AG04449 (cell line): ENCODE measurements at regions not wholly inside any gene's neighbourhood (a gene's known extent, or its start where the extent isn't known, plus 50 kb on each side); places are given as distances from the start of the nearest gene placed in this dataset.

Source experiments
- CTCF ChIA-PET: fragments of 350-600 bp; formaldehyde crosslinking; extraction: SDS; loops from one replicate; lab custom pipeline; 2021; ENCODE audit warnings: antibody characterized with exemption; lab: Yijun Ruan, JAX
- POLR2A ChIA-PET: fragments of 400-600, 350-600 bp; formaldehyde crosslinking; extraction: SDS; loops from one replicate; lab custom pipeline; 2020; ENCODE audit warnings: antibody characterized with exemption, inconsistent platforms; lab: Yijun Ruan, JAX
- DNase-seq: peaks from one replicate; pipeline ENCODE4 v3.0.0-alpha.2; 2010; ENCODE audit warnings: low read depth, low spot score
- H3K4me3 ChIP-seq: 2 replicates; pipeline ENCODE4 v1.5.1; 2011; ENCODE audit warnings: low read depth, mild to moderate bottlenecking, control low read depth, low read length
- TF ChIP-seq, protein P1 (sequence below): IDR thresholded peaks from one replicate; pipeline ENCODE4 v1.5.1; 2011; ENCODE audit warnings: mild to moderate bottlenecking, moderate library complexity, low read length, control low read depth, inconsistent platforms; ENCODE audit not compliant: insufficient read depth; ENCODE audit errors: missing control alignments

DNA sequence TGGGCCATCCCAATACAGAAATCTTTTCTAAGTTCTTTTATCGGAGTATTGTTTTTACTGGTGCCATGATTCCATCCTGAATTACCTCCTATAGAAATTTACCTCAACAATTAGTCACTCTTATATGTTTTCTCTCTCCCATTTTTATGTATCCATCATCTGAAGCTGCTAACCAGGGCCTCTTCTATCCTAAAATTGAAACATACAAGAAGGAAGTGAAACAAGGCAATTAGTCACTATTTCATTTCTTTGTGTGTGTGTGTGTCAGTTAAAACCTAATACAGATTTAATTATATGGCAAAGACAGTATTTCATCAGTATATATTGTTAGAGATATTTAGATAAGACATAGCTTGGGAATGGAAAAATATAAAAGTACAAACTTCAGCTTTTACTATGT is 148.4 kb upstream of the AHR start:
- TF ChIP-seq, protein P1, sequence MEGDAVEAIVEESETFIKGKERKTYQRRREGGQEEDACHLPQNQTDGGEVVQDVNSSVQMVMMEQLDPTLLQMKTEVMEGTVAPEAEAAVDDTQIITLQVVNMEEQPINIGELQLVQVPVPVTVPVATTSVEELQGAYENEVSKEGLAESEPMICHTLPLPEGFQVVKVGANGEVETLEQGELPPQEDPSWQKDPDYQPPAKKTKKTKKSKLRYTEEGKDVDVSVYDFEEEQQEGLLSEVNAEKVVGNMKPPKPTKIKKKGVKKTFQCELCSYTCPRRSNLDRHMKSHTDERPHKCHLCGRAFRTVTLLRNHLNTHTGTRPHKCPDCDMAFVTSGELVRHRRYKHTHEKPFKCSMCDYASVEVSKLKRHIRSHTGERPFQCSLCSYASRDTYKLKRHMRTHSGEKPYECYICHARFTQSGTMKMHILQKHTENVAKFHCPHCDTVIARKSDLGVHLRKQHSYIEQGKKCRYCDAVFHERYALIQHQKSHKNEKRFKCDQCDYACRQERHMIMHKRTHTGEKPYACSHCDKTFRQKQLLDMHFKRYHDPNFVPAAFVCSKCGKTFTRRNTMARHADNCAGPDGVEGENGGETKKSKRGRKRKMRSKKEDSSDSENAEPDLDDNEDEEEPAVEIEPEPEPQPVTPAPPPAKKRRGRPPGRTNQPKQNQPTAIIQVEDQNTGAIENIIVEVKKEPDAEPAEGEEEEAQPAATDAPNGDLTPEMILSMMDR, result no peak
- no peak overlapping the region for H3K4me3 ChIP-seq
- ChIA-PET CTCF (no interaction called here), POLR2A (no interaction called here)
- DNase-seq, result no peak

DNA sequence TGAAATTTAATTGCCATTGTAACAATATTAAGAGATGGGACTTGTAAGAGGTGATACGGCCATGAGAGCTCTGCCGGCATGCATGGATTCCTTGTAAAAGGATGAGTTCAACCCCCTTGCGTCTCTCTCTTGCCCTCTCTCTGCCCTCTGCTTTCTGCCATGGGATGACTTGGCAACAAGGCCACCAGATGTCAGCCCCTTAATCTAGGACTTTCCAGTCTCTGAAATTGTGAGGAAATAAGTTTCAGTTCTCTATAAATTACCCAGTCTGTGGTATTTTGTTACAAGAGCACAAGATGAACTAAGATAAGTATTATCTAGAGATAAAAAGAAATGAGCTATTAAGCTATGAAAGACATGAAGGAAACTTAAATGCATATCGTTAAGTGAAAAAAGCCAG is 145.7 kb upstream of the AHR start:
- TF ChIP-seq, protein P1, result no peak
- POLR2A ChIA-PET, result no interaction called here
- CTCF ChIA-PET, result no interaction called here
- no peak overlapping the region for H3K4me3 ChIP-seq
- DNase-seq, result no peak

DNA sequence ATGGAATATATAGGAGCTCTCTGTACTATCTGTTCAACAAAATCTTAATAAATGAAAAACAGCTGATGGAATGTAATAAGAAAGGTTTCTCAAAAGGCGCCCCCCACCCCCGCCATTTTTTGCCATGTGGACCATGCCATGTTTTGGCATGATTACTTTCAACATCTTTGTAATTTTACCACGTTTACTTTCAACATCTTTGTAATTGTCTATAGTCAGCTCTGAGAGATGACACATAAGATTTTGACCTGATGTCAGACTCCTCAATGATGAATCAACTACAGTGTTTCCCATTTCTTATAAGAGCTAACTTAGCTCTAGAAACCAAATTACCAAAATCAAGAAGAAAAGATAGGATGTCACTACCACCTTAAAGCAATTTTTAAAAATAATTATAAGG is 144.9 kb upstream of the AHR start:
- ChIA-PET POLR2A (interaction anchor here (0.7 kb wide), 1 partner anchor 14 kb away, joined by 3 read pairs; no protein-coding TSS in a partner anchor), CTCF (no interaction called here)
- no peak overlapping the region for H3K4me3 ChIP-seq
- no peak for DNase-seq
- TF ChIP-seq, protein P1, result no peak

DNA sequence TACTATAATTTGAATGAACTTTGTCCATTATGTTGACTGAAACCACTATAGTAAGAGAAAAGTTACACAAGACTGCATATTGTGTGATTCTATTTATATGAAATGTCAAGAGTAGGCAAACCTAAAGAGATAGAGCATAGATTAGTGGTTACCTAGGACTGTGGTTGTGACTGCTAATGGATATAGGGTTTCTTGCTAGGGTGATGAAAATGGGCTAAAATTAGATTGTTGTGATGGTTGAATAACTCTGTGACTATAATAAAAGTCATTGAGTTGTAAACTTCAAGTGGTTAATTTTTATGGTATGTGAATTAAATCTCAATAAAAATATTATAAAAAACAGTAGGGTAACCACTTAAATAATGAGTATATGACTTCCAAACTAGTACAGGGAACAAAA is 142.9 kb upstream of the AHR start:
- TF ChIP-seq, protein P1, result no peak
- ChIA-PET CTCF (interaction anchor here (0.7 kb wide), 1 partner anchor 269 kb away, joined by 3 read pairs; no protein-coding TSS in a partner anchor), POLR2A (no interaction called here)
- no peak for DNase-seq
- H3K4me3 ChIP-seq, result no peak overlapping the region

DNA sequence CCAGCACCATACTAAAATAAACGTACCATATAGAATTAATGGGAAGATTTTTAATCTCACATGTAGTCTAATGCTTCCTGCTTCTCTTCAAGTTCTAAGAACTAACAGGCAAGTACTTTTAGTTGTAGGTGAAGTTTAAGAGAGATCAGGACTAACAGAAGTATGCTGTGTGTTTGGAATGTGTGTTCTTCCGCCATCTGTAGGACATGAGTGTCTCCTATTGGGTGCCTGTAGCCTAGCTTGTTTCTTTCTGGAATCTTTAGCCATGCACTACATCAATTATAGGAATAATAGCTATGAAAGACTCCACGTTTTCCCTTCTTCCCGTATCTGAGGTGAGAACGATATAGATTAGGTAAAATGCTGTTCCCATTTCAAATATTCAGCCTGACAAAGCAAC is 140.2 kb upstream of the AHR start:
- DNase-seq, result no peak
- CTCF ChIA-PET, result interaction anchor here (1.2 kb wide), 1 partner anchor 176 kb away, joined by 5 read pairs; no protein-coding TSS in a partner anchor

DNA sequence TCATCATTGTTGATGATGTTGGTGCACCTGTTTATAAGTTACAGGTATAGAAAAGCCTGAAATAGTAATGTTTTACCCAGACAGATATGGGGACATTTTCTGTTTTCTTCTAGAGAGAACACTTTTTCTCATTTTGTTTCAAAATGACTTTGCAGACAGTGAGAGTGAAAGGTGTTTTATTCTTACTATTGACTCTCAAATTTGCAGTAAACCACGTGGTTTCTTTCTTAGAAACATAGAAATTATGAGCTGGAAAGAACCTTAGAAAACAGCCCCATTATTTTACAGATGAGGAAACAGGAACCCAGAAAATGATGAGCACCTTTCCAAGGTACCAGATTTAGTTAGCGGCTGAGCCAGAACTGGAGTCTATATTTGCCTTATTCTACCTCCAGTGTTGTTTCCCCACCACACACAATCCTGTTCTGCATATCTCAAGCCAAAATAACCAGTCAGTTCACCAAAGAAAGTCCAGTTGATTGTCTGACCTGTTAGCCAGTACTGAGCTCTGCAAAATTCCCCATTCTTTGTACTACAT is 138.9 kb upstream of the AHR start:
- DNase-seq, result no peak
- CTCF ChIA-PET, result interaction anchor here (1.2 kb wide), 1 partner anchor 177 kb away, joined by 5 read pairs; no protein-coding TSS in a partner anchor
- no peak overlapping the region for H3K4me3 ChIP-seq
- POLR2A ChIA-PET, result interaction anchor here (0.6 kb wide), 1 partner anchor 8 kb away, joined by 3 read pairs; no protein-coding TSS in a partner anchor
- TF ChIP-seq, protein P1, result no peak

More for the DNA sequence above, 140.2 kb upstream of the AHR start:
- H3K4me3 ChIP-seq, result no peak overlapping the region
- TF ChIP-seq, protein P1, result no peak
- POLR2A ChIA-PET, result no interaction called here
